NCI-H510A (cell line): ENCODE measurements at regions not wholly inside any gene's neighbourhood (a gene's known extent, or its start where the extent isn't known, plus 50 kb on each side); places are given as distances from the start of the nearest gene placed in this dataset.
A peak's percentile ranks its signal among the peaks of the same experiment; 100 is the strongest.
"Not testable (repeated sequence)": the region's sequence is repeated elsewhere in the genome, so short reads cannot be mapped to it uniquely, and the experiment has no call there.

Source experiments
- DNase-seq: peaks from one replicate; lab custom pipeline; 2025; lab: John Stamatoyannopoulos, UW

DNA sequence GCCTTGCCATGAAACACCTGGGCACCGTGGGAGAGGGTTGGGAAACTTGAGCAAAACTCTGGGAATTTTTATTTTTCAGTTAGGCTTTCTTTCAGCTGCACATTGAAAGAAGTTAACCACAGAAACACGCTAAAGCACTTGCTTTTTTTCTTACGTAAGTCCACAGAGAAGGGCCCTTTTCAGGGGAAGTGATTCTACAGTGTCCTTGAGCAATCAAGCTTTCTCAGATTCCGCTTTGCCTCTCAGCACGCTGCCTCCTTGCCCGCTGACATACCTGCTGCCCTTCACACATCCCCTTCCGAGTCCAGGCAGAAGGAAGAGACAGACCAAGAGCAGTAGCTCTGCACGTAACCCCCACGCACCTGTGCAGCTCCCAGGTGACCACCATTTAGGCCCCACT is 135.5 kb upstream of the MYT1L start:
- no peak for DNase-seq

DNA sequence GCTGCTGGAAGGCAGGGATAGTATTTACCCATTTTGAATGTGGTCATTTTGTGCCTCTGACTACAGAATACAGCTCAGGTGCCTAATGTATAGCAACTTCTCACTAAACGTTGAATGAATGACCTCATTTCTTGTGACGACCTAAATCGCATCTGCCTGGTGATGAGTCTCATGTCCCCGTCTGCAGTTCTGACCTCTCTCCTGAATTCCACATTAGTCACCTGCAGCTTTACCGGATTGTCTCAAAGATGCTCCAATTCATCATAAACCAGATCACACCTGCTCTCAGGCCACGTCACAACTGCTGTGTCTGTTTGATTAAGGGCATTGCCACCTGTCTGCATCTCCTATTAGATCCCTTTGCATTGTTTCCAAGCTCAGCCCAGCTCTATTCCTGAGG is 133.6 kb upstream of the MYT1L start:
- peak; percentile 91 for DNase-seq

DNA sequence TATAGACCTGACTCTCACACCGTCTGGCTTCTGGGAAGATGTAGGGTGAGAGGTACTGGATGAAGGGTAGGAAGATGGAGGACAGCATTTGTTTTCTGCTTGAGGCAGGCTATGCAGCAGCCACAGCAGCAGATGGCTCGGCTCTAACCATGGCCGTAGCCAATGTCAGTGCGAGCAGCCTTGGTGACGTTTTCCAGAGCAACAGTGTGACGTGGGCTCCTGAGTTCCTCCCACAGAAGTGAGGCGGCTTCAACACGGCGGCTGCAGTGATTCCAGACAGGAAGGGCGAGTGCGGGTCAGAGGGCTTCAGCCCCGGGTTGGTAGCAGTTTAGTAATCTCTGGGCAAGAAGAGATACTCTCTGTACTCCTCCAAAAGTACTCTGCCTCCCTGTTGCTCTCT is 133.0 kb upstream of the MYT1L start:
- DNase-seq: no peak

DNA sequence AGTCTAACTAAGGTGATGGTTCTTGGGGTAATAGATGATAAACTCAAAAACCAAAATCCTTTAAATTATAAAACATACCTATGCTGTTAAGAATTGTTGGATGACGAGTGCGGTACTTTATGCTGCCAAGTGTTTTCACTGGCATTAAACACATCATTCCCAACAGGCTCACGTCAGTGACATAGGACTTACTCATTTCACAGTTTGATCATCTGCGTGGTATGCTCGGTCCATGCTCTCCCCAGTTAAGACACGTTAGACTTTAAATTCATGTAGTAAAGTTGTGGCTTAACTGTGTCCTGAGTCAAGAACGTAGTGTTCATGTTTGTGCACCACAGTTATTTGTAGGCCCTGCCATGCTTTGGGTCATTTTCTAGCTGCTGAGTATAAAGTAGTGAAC is 125.6 kb upstream of the MYT1L start:
- DNase-seq: no peak

DNA sequence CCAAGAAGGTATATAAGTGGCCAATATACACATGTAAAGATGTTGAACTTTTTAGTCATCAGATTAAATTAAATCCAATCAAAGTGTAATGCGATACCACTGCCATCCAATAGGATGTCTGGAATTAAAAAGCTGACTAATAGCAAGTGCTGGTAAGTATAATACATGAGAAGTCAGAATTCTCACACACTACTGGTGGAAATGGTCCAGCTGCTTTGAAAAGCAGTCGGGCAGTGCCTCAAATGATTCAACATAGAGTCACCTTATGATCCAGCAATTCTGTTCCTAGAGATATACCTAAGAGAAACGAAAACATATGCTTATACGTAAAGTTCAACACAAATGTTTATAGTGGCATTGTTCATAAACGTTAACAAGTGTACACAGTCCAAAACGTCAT is 124.1 kb upstream of the MYT1L start:
- no peak for DNase-seq

DNA sequence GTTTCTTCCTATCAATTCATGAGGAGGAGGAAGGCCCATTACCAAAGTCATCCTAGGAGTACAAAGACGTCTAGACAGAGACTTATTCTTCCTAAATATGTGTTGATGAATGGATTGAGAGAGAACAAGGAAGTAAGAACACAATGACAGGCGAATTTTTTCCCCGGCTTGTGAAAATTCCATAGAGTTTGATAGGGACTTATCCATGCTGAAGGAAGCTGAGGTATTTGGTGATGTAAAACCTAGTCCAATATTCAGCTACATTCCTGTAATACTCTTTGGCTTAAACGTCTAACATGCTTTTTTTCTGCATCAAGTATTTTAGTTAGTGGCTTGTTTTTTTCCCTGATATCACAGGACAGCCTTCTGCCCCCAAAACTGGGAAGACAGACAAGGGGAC is 121.9 kb upstream of the MYT1L start:
- DNase-seq: no peak

DNA sequence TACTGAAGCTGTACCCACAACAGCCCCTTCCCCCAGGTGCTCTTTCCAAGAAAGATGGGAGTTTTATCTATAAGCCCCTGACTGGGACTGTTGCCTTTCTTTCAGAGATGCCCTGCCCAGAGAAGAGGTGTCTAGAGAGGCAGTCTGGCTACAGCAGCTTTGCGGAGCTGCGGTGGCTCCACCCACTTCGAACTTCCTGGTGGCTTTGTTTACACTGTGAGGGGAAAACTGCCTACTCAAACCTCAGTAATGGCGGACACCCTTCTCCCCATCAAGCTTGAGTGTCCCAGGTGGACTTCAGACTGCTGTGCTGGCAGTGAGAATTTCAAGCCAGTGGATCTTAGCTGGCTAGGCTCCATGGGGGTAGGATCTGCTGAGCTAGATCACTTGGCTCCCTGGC is 120.2 kb upstream of the MYT1L start:
- DNase-seq: not testable (repeated sequence)

DNA sequence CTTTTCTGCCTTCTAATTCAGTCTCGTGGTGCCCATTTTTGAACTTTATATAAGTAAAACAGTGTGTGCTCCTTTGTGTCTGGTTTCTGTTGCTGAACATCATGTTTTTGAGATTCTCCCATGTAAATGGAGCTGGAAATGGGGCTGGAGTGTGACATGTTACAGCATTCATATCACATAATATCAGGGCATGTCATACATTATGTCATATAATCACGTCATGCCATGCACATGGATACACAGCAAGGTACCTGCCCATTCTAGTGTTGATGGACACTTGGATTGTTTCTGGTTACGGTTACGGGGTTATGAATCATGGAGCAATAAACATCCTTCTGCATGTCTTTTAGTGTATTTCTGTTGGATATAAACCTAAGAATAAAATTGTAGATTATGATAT is 117.1 kb upstream of the MYT1L start:
- DNase-seq: no peak

DNA sequence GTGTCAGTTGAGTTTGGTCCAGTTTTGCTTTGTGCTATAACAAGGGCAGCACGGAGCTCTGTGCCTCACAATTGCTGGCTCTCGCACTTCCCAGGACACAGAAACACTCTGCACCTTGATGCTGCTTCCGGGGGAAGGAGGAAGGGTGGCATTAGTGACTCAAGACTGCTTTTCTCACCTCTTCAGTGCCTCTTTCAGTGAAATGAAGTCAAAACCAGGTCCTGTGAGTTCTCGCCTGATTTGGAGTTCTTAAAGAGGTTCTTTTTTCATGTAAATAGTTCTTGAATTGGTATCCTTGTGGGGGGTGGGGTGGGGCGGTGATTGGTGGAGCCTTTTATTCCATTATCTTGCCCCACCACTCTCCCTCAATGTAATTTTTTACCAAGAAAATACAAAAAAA is 91.5 kb upstream of the MYT1L start:
- no peak for DNase-seq

DNA sequence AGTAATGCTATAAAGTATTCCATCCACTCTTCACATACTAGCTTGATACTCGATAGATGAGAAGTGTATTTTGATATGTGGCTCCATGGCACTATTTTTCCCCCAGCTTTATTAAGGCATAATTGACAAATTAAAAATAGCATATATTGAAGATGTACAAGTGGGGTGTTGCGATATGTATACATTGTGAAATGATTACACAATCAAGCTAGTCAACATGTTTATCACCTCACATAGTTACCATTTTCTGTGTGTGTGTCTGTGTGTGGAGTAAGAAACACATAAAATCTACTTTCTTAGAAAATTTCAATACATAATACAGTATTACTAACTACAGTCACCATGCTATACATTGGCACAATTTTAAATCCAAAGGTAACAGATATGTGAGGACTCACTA is 82.5 kb upstream of the MYT1L start:
- no peak for DNase-seq

DNA sequence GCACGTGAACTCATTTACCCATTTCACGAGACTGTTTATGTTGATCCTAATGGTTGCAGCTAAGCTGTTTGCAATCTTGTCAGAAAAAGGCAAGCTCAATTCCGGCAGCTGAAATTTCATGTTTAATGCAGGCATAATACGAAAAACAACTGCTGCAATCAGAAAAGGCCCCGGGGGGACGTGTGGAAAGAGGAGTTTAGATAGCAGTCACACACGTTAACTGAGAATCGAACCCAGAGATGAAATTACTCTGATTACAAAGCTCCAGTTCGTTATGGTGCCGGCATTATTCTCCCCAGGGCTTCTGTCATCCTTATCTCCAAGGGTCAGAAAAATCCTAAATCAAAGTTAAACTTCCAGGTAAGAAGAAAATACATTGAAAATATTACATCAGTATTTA is 79.9 kb upstream of the MYT1L start:
- DNase-seq: no peak

DNA sequence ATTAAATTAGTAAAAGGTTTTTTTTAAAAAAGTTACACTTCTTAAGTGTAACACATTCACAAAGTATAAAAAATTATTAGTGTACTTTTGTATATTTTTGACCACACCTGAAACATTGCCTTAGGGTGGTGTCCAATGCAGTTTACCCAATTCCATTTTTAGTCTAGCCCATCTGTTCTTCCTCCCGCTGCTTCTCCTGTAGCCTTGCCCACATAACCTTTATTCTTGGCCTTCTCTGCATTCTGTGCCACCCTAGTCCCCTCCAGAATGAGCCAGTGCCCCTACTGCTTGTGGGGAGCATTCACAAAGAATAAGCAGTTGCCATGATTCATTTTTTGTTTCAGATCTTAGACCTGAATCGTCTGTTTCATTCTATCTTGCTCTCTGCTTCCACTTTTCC is 78.4 kb upstream of the MYT1L start:
- DNase-seq: no peak

DNA sequence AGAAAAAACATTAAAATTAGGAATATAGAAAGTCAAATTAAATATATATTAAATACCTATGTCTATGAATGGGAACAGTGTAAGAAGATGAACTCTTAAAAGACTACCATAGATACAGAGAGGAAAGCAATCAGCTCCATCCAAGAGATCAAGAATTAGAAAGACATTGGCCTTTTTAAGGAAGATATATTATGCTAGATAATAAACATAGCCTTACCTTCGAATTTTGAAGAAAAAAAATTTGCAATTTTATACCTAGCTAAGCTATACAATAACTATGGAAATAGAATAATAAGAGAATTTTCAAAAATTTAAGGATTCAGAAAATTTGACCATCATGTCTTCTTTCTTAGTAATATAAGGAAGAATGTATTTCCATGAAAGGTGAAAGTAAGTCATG is 74.7 kb upstream of the MYT1L start:
- DNase-seq: no peak

DNA sequence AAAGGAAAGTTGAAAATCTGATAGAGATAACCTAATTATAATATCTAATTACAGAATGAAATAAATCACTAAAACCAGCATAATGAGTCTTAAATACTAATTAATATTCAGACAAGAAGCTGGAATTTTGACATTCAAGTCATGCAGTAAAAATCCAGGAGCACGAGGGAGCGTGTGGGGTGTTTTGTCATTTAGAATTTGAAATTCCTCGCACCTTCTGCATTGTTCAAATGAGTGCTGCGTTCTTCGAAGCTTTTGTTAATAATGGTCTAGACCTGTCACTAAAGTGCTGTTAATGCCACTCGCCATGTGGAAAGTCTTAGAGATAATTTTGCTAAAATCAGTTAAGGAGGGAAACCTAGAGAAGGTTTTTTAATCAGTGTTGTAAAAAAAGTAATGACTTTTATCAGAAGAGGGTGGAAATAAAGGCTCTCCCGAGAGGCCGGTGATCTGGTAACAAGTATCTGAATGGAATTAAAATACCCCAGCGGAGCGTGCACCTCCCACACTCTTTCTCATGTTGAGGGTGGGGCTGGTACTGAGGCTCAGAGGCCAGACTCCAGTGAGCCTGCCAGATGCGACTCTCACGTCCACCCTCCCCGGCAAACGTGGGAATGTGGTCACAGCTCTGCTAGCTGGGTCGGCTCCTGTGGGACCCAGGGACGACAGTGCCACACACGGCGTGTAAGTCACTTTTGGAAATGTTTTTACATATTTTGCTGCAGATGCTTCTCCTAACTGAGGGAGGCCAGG is 69.4 kb upstream of the MYT1L start:
- no peak for DNase-seq

DNA sequence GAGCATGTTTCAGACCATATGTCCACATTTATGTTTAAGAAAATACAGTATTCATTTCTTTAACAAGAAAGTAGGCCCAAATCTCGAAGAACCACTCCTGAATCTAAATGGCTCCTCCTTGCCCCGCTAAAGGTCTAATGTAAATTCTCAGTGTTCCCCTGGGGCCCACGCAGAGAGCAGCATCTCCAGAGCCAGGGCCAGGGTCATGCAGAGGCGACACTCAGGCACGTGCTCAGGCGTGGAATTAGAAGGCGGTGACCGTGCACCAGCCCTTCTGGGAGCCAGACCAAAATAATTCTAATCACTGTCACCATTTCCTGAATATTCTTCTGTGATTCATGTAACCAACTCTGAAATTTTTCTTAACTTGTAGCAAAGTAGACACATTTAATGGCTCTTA is 68.3 kb upstream of the MYT1L start:
- no peak for DNase-seq

DNA sequence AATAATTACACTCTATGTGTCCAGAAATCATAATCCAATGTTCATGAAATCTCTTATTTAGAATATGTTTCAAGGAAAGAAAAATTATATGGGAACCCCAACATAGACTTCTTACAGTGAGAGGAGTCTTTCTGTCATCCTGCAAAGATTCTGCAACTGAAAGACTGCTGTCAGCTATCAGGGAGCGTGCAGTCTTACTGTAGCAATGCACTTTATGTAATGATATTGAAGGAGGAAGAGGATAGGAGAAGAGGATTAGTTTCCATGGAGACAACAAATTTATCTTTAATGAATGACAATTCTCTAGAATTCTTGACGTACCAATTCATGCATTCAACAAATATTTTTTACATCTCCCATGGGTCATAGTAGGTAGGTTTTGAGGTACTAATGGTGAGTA is 61.3 kb upstream of the MYT1L start:
- DNase-seq: no peak

DNA sequence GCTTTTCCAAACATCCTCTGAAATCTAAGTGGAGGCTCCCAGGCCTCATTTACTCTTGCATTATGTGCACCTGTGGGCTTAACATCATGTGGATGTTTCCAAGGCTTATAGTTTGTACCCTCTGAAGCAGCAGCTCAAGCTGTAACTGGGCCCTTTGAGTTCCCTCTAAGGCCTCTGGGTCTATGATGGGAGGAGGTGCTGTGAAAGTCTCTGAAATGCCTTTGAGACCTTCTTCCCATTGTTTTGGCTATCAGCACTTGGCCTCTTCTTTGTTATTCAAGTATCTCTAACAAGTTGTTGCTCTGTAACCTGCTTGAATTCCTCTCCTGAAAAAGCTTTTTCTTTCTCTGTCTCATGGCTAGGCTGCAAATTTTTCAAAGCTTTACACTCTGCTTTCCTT is 58.1 kb upstream of the MYT1L start:
- no peak for DNase-seq
